Suprapubic skin (tissue), 4 donors: ENCODE measurements at regions not wholly inside any gene's neighbourhood (a gene's known extent, or its start where the extent isn't known, plus 50 kb on each side); places are given as distances from the start of the nearest gene placed in this dataset.

Experiments used
- DNase-seq, 2 donors: peaks; one replicate each; pipeline ENCODE4 v3.0.0-alpha.2; 2019; ENCODE audit warnings: low spot score in 2 of 2
- H3K27ac ChIP-seq: fragments of 200-600 bp; sonication (generic); one replicate; pipeline ENCODE4 v1.5.1; 2019
- H3K27me3 ChIP-seq: fragments of 200-600 bp; sonication (generic); one replicate; pipeline ENCODE4 v1.5.1; 2019
- H3K36me3 ChIP-seq: fragments of 200-600 bp; sonication (generic); one replicate; pipeline ENCODE4 v1.5.1; 2019
- H3K4me1 ChIP-seq: fragments of 200-600 bp; sonication (generic); one replicate; pipeline ENCODE4 v1.5.1; 2019
- H3K4me3 ChIP-seq: fragments of 200-600 bp; sonication (generic); one replicate; pipeline ENCODE4 v1.5.1; 2019; ENCODE audit warnings: mild to moderate bottlenecking
- H3K9me3 ChIP-seq: fragments of 200-600 bp; sonication (generic); one replicate; pipeline ENCODE4 v1.5.1; 2019
- CTCF ChIP-seq, 2 donors: fragments of 200-600 bp in 1 of 2; fragments of 450-650 bp in 1 of 2; sonication (generic) in 1 of 2; IDR thresholded peaks; one replicate each; pipeline ENCODE4 v1.5.1; 2016 to 2019; ENCODE audit warnings: antibody characterized with exemption in 2 of 2, mild to moderate bottlenecking in 1 of 2, moderate library complexity in 1 of 2
- EP300 ChIP-seq: sonication (generic); formaldehyde crosslinking; IDR thresholded peaks from one replicate; pipeline ENCODE4 v1.6.1; 2017; ENCODE audit warnings: antibody characterized with exemption
- POLR2A ChIP-seq, 2 donors: fragments of 450-650 bp; IDR thresholded peaks; one replicate each; pipeline ENCODE4 v1.6.1; 2017; ENCODE audit warnings: antibody characterized with exemption in 2 of 2, mild to moderate bottlenecking in 2 of 2, moderate library complexity in 2 of 2
- POLR2AphosphoS5 ChIP-seq, 3 donors: sonication (generic); formaldehyde crosslinking; IDR thresholded peaks; one replicate each; pipeline ENCODE4 v1.6.1; 2017; ENCODE audit warnings: antibody characterized with exemption in 3 of 3
- WGBS: methylation state at CpG from one replicate; pipeline ENCODE4 v1.1.5; 2018; 5-methylcytosine and 5-hydroxymethylcytosine counted together

GRCh38 chr3:159131376-159131775 lies 329.5 kb downstream of the MFSD1 start:
- no peaks in the 10 kb centered on the region for H3K36me3 ChIP-seq
- H3K4me3 ChIP-seq, result no peak overlapping the region
- H3K4me1 ChIP-seq, result no peaks in the 10 kb centered on the region
- TF ChIP-seq CTCF (IDR thresholded peaks at IDR 0.05) (no peak), EP300 (no peak)
- H3K27me3 ChIP-seq, result no peaks in the 10 kb centered on the region
- H3K27ac ChIP-seq, result no peak overlapping the region
- DNase-seq, result no peak
- no peaks in the 10 kb centered on the region for H3K9me3 ChIP-seq

- Histone ChIP-seq H3K27me3 (no peaks in the 10 kb centered on the region), H3K4me3 (no peak overlapping the region), H3K36me3 (no peaks in the 10 kb centered on the region), H3K9me3 (no peaks in the 10 kb centered on the region), H3K4me1 (no peaks in the 10 kb centered on the region), H3K27ac (no peak overlapping the region)
- WGBS, result 48% methylated on average over 3 of the region's 3 CpGs
- no peak for DNase-seq
- TF ChIP-seq POLR2AphosphoS5 (IDR thresholded peaks at IDR 0.05) (no peak), POLR2A (IDR thresholded peaks at IDR 0.05) (no peak), EP300 (no peak), CTCF (IDR thresholded peaks at IDR 0.05) (no peak)
These were observed 336.1 kb downstream of the MFSD1 start for GRCh38 chr3:159137949-159138348.

- TF ChIP-seq POLR2AphosphoS5 (IDR thresholded peaks at IDR 0.05) (no peak), EP300 (no peak), CTCF (IDR thresholded peaks at IDR 0.05) (no peak), POLR2A (IDR thresholded peaks at IDR 0.05) (no peak)
- no peaks in the 10 kb centered on the region for H3K4me1 ChIP-seq
- no peak overlapping the region for H3K4me3 ChIP-seq
- no peak overlapping the region for H3K27ac ChIP-seq
- no peaks in the 10 kb centered on the region for H3K27me3 ChIP-seq
- no peak for DNase-seq
- H3K9me3 ChIP-seq, result no peaks in the 10 kb centered on the region
- no peaks in the 10 kb centered on the region for H3K36me3 ChIP-seq
- 94% methylated on average over 2 of the region's 2 CpGs for WGBS
These were observed 337.5 kb downstream of the MFSD1 start for GRCh38 chr3:159139326-159139725.

DNA sequence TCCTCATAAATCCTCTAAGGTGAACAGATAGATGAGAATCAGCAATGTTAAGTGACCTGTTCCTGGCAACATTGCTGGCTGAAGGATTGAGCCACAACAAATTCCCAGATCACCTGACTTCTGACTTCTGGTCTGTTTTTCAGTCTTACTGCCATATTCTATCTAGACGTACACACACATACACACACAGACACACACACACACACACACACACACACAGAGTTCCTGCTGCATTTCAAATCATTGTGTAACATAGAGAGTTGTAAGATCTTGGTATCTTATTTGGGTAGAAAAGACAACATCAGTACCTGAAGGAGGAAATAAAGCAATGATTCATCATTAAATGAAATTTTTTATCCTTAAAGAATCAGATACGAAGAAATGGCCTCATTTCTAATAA lies 342.6 kb downstream of the MFSD1 start:
- WGBS, result 62% methylated on average over 2 of the region's 2 CpGs
- TF ChIP-seq CTCF (IDR thresholded peaks at IDR 0.05) (no peak), POLR2A (IDR thresholded peaks at IDR 0.05) (no peak), EP300 (no peak), POLR2AphosphoS5 (IDR thresholded peaks at IDR 0.05) (no peak)

DNA sequence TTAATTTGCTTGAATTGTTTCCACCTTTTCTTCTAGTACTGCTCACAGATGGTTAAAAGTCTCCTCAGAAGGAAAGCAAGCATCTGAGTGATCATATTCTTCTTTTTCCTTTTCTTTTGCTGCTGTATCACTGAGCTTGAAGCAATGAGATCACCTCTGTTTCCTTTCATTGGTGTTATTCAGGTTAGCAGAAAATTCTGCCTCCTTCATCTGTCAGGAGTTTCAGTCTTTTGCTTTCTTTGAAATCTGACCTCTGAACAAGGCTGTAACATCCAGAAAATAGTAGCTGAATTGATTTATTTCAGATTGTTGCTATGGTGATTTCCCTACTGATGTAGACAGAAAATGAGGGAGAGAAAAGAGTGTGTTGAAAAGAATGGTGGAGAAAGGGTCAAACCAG lies 343.0 kb downstream of the MFSD1 start:
- TF ChIP-seq EP300 (no peak), POLR2AphosphoS5 (IDR thresholded peaks at IDR 0.05) (no peak), CTCF (IDR thresholded peaks at IDR 0.05) (no peak)
- H3K4me3 ChIP-seq, result no peak overlapping the region
- no peaks in the 10 kb centered on the region for H3K4me1 ChIP-seq
- H3K27ac ChIP-seq, result no peak overlapping the region
- no peaks in the 10 kb centered on the region for H3K27me3 ChIP-seq
- DNase-seq, result no peak
- H3K36me3 ChIP-seq, result no peaks in the 10 kb centered on the region
- no peaks in the 10 kb centered on the region for H3K9me3 ChIP-seq

More for the DNA sequence above, 342.6 kb downstream of the MFSD1 start:
- no peak overlapping the region for H3K27ac ChIP-seq
- H3K4me3 ChIP-seq, result no peak overlapping the region
- H3K4me1 ChIP-seq, result no peaks in the 10 kb centered on the region
- no peaks in the 10 kb centered on the region for H3K9me3 ChIP-seq
- DNase-seq, result no peak
- no peaks in the 10 kb centered on the region for H3K36me3 ChIP-seq
- no peaks in the 10 kb centered on the region for H3K27me3 ChIP-seq
